ENCODE measurements at regions not wholly inside any gene's neighbourhood (a gene's known extent, or its start where the extent isn't known, plus 50 kb on each side); places are given as distances from the start of the nearest gene placed in this dataset.
"Not testable (repeated sequence)": the region's sequence is repeated elsewhere in the genome, so short reads cannot be mapped to it uniquely, and the experiment has no call there.

GRCh38 chr9:102497709-102498108, 497.4 kb upstream of the CYLC2 start:
- no peak for DNase-seq

GRCh38 chr9:102486976-102487375, 508.2 kb upstream of the CYLC2 start:
- not testable (repeated sequence) for DNase-seq

GRCh38 chr9:102483651-102484050, 511.5 kb upstream of the CYLC2 start:
- DNase-seq, result no peak

- DNase-seq, result no peak
Observed at GRCh38 chr9:102482776-102483175, 512.4 kb upstream of the CYLC2 start.

- no peak for DNase-seq
Observed at GRCh38 chr9:102479191-102479590, 515.9 kb upstream of the CYLC2 start.

GRCh38 chr9:102474357-102474756, 520.8 kb upstream of the CYLC2 start:
- no peak for DNase-seq

- not testable (repeated sequence) for DNase-seq
Observed at GRCh38 chr9:102469430-102469829, 525.7 kb upstream of the CYLC2 start.

- DNase-seq, result no peak
Observed at GRCh38 chr9:102461156-102461819, 533.8 kb upstream of the CYLC2 start.

- DNase-seq, result no peak
Observed at GRCh38 chr9:102459828-102460227, 535.3 kb upstream of the CYLC2 start.

GRCh38 chr9:102456562-102456961, 538.6 kb upstream of the CYLC2 start:
- no peak for DNase-seq

- DNase-seq, result no peak
Observed at GRCh38 chr9:102445906-102446305, 549.2 kb upstream of the CYLC2 start.

- no peak for DNase-seq
Observed at GRCh38 chr9:102445181-102445747, 549.9 kb upstream of the CYLC2 start.

- no peak for DNase-seq
Observed at GRCh38 chr9:102439583-102439982, 555.5 kb upstream of the CYLC2 start.

- DNase-seq, result not testable (repeated sequence)
Observed at GRCh38 chr9:102436599-102436998, 558.5 kb upstream of the CYLC2 start.

GRCh38 chr9:102435427-102435826, 559.7 kb upstream of the CYLC2 start:
- no peak for DNase-seq

- no peak for DNase-seq
Observed at GRCh38 chr9:102434545-102434944, 560.6 kb upstream of the CYLC2 start.

GRCh38 chr9:102428305-102428704, 566.8 kb upstream of the CYLC2 start:
- DNase-seq, result peak in 1 of 2 experiments; percentile 1

GRCh38 chr9:102416251-102416650, 578.9 kb upstream of the CYLC2 start:
- DNase-seq, result not testable (repeated sequence)

- no peak for DNase-seq
Observed at GRCh38 chr9:102405218-102405867, 589.8 kb upstream of the CYLC2 start.

GRCh38 chr9:102403514-102403913, 591.6 kb upstream of the CYLC2 start:
- DNase-seq, result no peak

- DNase-seq, result no peak
Observed at GRCh38 chr9:102398205-102398604, 596.9 kb upstream of the CYLC2 start.

- not testable (repeated sequence) for DNase-seq
Observed at GRCh38 chr9:102385620-102386019, 609.5 kb upstream of the CYLC2 start.

GRCh38 chr9:102362470-102363132, 624.2 kb upstream of the GRIN3A start:
- no peak for DNase-seq

- DNase-seq, result no peak
Observed at GRCh38 chr9:102360846-102361245, 622.4 kb upstream of the GRIN3A start.

Measured in NCI-H2081 (cell line).